ENCODE measurements at regions not wholly inside any gene's neighbourhood (a gene's known extent, or its start where the extent isn't known, plus 50 kb on each side); places are given as distances from the start of the nearest gene placed in this dataset. TPM values are rescaled to one million over a fixed set of nuclear protein-coding genes. Genes with fewer than 3 reads are reported as not detected.

- DNase-seq (ENCODE audit: low read depth) = no peak
- no peak overlapping the region for H3K4me3 ChIP-seq (ENCODE audit: low read depth, low read length)
- no peak for TF ChIP-seq CTCF (IDR thresholded peaks at IDR 0.05; ENCODE audit: insufficient read depth, low read depth, low read length)
These were observed 61.3 kb upstream of the FERMT1 start for GRCh38 chr20:6184086-6184485.

- no peak for DNase-seq (ENCODE audit: low read depth)
- TF ChIP-seq CTCF (IDR thresholded peaks at IDR 0.05; ENCODE audit: insufficient read depth, low read depth, low read length) = no peak
These were observed 57.7 kb upstream of the FERMT1 start for GRCh38 chr20:6180531-6180930.

GRCh38 chr20:6178537-6178936 lies 55.7 kb upstream of the FERMT1 start:
- H3K4me3 ChIP-seq (ENCODE audit: low read depth, low read length) = no peak overlapping the region
- TF ChIP-seq CTCF (IDR thresholded peaks at IDR 0.05; ENCODE audit: insufficient read depth, low read depth, low read length) = peak; percentile 47
- peak; percentile 56 for DNase-seq (ENCODE audit: low read depth)

More at GRCh38 chr20:6180531-6180930, 57.7 kb upstream of the FERMT1 start:
- no peak overlapping the region for H3K4me3 ChIP-seq (ENCODE audit: low read depth, low read length)

- no peak overlapping the region for H3K4me3 ChIP-seq (ENCODE audit: low read depth, low read length)
- no peak for DNase-seq (ENCODE audit: low read depth)
- no peak for TF ChIP-seq CTCF (IDR thresholded peaks at IDR 0.05; ENCODE audit: insufficient read depth, low read depth, low read length)
These were observed 50.7 kb upstream of the FERMT1 start for GRCh38 chr20:6173481-6173880.

Small RNAs in the stretch of these regions (small RNA-seq; reads per million reads assigned to genes)
- not detected for gene AL109618.2
